Mononuclear cell (primary cell): ENCODE measurements at regions not wholly inside any gene's neighbourhood (a gene's known extent, or its start where the extent isn't known, plus 50 kb on each side); places are given as distances from the start of the nearest gene placed in this dataset.
"Not testable (repeated sequence)": the region's sequence is repeated elsewhere in the genome, so short reads cannot be mapped to it uniquely, and the experiment has no call there.

Source experiments
- H3K27me3 ChIP-seq: 2 replicates; pipeline ENCODE4 v1.6.0; 2011; ENCODE audit warnings: low read length, control low read depth; ENCODE audit not compliant: insufficient read depth
- H3K4me1 ChIP-seq: 2 replicates; pipeline ENCODE4 v1.5.1; 2011; ENCODE audit warnings: mild to moderate bottlenecking, low read length, control low read depth; ENCODE audit not compliant: insufficient read depth
- H3K4me3 ChIP-seq: 2 replicates; pipeline ENCODE4 v1.5.1; 2011; ENCODE audit warnings: mild to moderate bottlenecking, low read length, moderate library complexity
- H3K9me3 ChIP-seq: 2 replicates; pipeline ENCODE4 v1.5.1; 2011; ENCODE audit warnings: low read depth, mild to moderate bottlenecking, control low read depth, low read length

DNA sequence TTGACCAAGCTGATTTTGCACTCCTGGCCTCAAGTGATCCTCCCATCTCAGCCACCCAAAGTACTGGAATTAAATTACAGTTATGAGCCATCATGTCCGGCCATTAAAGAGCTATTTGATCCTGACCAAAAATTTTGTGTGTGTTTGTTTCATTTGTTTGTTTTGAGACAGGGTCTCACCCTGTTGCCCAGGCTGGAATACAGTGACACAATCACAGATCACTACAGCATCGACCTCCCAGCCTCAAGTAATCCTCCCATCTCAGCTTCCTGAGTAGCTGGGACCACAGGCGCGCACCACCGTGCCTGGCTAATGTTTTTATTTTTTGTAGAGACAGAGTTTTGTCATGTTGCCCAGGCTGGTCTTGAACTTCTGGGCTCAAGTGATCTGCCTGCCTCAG, 82.9 kb upstream of the RBPJ start:
- no peaks in the 10 kb centered on the region for H3K9me3 ChIP-seq
- H3K4me3 ChIP-seq, result no peak overlapping the region
- peaks cover 13% of the 10 kb centered on the region for H3K4me1 ChIP-seq
- no peaks in the 10 kb centered on the region for H3K27me3 ChIP-seq

DNA sequence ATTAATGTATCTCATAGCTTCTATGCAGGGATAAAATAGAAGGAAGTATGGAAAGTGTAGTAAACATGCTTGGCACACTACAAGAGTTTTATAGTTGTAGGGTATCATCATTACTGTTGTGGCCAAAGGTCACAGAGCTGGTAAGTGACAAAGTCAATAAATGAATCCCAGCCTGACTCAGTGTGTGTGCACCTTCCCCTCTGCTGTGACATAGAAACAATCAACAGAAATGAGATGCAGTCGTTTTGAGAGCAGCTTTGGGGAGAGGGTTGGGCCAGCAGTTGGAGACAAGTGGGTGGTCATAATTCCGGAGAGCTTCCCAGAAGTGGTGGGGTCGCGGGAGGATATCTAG, 82.4 kb upstream of the RBPJ start:
- Histone ChIP-seq H3K4me3 (no peak overlapping the region), H3K4me1 (peaks cover 13% of the 10 kb centered on the region), H3K27me3 (no peaks in the 10 kb centered on the region), H3K9me3 (no peaks in the 10 kb centered on the region)

DNA sequence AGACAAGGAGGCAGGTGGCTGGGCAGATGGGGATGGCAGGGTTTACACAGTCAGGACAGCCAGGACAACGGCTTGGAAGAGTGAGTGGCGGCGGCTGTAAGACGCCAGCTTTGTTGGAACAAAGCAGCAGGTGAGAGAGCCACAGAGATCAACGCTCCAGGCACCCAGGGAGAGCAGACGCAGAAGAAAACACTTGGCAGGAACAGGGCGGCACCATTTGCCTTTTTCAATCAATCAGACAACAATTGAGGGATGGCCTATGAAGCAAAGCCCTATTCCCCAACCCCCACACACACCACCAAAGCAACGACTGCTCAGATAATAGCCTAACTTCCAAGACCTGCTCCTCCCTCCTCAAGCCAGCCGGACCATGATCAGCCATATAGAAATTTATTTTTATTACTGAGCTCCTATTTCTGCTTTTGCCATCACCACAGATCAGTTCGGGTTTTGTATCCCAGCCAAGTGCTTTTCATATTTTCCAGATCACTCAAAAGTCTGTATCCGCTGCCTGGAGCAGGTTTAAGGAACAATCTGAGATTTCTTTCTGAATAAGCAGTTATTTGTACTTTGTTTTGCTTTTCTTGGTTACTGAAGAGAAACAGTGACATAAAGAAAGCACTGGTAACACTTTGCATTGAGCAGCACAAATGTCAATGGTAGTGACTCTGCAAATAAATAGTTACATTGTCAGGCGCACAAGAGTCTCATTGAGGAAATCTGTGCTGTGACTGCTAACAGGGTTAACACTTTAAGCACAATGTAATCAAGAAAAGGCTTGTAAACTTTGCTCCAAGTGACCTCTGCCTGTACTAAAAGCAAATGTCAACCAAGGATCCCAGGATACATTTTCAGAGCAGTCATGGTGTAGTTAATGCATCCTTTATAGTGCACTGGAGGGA, 81.8 kb upstream of the RBPJ start:
- peaks cover 13% of the 10 kb centered on the region for H3K4me1 ChIP-seq
- no peak overlapping the region for H3K4me3 ChIP-seq
- H3K27me3 ChIP-seq, result no peaks in the 10 kb centered on the region
- no peaks in the 10 kb centered on the region for H3K9me3 ChIP-seq

DNA sequence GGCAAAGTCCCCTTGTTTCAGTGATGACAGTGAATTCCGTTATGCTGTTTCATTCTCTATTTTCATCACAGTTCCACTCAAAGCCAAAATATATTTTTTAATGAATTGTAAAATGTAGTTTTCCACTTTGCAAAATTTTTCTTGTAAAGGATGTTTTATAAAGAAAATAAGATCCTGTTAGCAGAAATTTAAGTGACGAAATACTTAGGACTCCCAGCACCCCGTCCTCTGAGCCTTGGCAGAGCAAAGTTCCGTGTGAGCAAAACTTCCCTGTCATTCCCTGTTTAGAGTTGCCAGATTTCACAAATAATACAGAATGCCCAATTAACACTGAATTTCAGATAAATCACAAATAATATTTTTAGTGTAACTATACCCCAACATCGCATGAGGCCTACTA, 81.0 kb upstream of the RBPJ start:
- Histone ChIP-seq H3K4me3 (no peak overlapping the region), H3K4me1 (peaks cover 13% of the 10 kb centered on the region), H3K9me3 (no peaks in the 10 kb centered on the region), H3K27me3 (no peaks in the 10 kb centered on the region)

DNA sequence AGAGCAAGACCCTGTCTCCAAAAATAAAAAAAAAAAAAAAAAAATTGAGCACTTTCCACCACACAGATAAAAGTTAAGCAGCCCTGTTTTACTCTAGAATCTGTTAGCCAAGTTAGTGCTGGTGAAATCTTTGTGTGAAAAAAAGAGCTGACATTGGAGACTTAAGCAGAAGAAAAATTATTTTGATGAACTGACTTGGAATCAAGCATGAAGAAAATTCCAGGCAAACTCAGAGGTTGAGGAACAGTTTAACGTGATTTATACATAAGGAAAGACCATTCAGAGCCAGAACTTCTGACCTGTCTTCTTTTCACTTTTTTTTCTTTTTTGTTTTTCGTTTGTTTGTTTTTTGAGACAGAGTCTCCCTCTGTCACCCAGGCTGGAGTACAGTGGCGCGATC, 79.6 kb upstream of the RBPJ start:
- H3K9me3 ChIP-seq, result no peaks in the 10 kb centered on the region
- no peaks in the 10 kb centered on the region for H3K27me3 ChIP-seq
- no peak overlapping the region for H3K4me3 ChIP-seq
- peaks cover 9% of the 10 kb centered on the region for H3K4me1 ChIP-seq

DNA sequence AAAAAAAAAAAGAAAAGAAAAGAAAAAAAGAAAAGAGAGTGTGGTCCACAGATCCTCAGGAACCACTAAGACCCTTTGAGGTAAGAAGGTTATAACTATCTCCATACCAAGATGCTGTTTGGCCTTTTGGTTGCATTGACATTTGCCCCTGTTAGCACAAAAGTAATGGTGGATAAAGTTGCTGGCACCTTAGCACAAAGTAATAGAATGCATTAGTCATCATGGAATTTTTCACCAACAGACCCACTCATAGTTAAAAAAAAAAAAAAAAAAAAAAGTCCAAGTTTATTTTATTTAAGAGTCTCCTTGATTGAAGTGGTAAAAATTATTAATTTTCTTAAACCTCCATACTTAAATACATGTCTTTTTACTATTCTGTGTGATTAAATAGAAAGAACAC, 78.4 kb upstream of the RBPJ start:
- Histone ChIP-seq H3K9me3 (no peaks in the 10 kb centered on the region), H3K4me1 (peaks cover 9% of the 10 kb centered on the region), H3K27me3 (no peaks in the 10 kb centered on the region), H3K4me3 (no peak overlapping the region)

DNA sequence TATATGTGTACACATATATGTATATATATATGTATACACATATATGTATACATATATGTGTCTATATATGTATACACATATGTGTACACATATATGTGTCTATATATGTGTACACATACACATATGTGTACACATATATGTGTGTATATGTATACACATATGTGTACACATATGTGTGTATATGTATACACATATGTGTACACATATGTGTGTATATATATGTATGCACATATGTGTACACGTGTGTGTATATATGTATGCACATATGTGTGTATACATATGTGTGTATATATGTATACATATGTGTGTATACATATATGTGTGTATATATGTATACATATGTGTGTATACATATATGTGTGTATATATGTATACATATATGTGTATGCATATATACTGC, 76.7 kb upstream of the RBPJ start:
- not testable (repeated sequence) for H3K4me3 ChIP-seq, H3K4me1 ChIP-seq

DNA sequence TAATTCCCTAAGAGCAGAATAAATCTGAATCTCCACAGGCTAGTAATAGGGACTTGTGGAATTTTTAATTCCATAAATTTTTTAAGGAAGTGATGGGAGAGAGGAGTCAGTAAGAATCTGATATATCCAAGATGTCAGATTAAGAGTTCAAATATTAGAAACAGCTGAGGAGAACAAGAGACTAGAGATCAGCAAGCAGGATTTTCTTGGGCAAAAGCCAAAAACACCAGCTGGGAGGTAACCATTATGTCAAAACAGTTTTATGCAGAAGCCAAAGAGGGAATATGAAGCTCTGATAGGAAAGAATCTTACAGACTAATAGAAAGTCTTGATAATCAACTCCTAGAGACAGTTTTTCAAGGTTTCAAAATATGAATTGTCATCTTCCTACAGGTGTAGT, 72.2 kb upstream of the RBPJ start:
- no peaks in the 10 kb centered on the region for H3K9me3 ChIP-seq
- H3K4me3 ChIP-seq, result no peak overlapping the region
- no peaks in the 10 kb centered on the region for H3K27me3 ChIP-seq
- no peaks in the 10 kb centered on the region for H3K4me1 ChIP-seq

More for the DNA sequence above, 76.7 kb upstream of the RBPJ start:
- not testable (repeated sequence) for H3K9me3 ChIP-seq, H3K27me3 ChIP-seq

DNA sequence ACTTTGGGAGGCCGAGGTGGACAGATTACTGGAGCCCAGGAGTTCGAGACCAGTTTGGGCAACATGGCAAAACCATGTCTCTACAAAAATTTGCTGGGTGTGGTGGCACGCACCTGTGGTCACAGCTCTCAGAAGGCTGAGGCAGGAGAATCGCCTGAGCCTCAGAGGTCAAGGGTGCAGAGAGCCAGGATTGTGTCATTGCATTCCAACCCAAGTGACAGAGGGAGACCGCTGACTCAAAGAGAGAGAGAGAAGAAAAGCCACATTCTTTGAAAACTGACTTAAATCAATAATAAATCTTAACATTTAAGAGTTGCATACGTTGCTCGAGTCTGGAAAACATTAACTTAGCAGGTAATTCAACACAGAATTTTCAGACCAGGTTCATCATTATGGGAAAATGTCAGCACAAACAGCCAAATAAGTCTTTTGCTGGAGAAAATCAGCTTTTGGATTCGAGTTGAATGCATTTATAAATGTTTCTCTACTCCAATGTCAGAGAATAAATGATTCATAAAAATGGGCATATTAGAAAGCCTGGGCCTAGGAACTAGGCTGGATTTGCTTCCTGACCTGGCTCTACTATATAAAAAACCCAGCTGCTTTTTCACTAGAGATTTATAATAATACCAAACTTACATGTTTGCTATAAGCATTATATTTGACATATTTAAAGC, 68.3 kb upstream of the RBPJ start:
- H3K27me3 ChIP-seq, result no peaks in the 10 kb centered on the region
- peaks cover 4% of the 10 kb centered on the region for H3K4me1 ChIP-seq
- H3K9me3 ChIP-seq, result no peaks in the 10 kb centered on the region
- H3K4me3 ChIP-seq, result no peak overlapping the region

DNA sequence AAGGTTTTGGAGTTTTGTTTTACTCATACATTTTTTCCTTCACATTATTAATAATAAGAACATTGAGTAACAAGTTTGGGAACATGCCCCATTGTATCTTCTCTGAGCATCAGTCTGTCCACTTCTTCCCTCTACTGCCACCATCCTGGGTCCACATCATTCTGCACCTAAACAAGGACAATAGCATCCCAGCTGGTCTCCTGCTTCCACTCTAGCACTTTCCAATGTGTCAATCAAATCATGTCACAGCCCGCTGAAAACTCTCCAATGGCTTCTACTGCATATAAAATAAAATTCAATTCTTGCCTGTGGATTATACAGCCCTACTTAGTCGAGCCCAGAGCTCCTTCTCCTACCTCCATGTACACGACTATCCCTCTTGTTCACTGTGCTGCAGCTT, 66.8 kb upstream of the RBPJ start:
- Histone ChIP-seq H3K4me3 (no peak overlapping the region), H3K27me3 (no peaks in the 10 kb centered on the region), H3K9me3 (no peaks in the 10 kb centered on the region), H3K4me1 (peaks cover 17% of the 10 kb centered on the region)

DNA sequence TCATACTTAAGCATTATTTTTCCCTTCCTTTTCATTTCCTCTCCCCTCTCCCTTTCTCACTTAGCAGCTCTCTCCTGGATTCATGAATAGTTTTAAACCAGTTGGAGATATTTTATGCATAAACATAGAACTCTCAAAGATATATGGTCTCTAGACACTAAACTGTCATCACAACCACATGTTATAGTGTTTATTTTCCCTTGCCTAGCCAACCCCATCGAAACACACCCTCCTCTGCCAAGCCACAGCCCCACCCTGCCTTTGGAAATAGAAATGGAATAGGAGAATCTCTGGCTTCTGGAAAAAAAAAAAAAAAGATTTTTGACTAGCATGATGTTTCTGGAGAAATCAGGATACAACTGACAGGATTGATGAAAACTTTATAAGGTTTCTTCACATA, 64.8 kb upstream of the RBPJ start:
- no peaks in the 10 kb centered on the region for H3K9me3 ChIP-seq
- peaks cover 21% of the 10 kb centered on the region for H3K4me1 ChIP-seq
- H3K27me3 ChIP-seq, result no peaks in the 10 kb centered on the region
- H3K4me3 ChIP-seq, result no peak overlapping the region

DNA sequence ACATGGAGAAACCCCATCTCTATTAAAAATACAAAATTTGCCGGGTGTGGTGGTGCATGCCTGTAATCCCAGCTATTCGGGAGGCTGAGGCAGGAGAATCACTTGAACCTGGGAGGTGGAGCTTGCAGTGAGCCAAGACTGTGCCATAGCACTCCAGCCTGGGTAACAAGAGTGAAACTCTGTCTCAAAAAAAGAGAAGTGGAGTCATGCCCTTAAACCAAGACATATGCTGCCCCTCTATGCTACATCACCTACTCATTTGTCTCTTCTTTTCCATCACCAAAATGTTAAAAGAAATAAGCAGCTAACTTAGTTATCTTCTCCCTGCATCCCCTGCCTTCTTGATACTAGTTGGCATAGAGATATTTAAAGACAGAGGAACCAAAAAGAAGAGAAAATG, 63.4 kb upstream of the RBPJ start:
- not testable (repeated sequence) for H3K27me3 ChIP-seq, H3K4me3 ChIP-seq, H3K9me3 ChIP-seq
- peaks cover 36% of the 10 kb centered on the region for H3K4me1 ChIP-seq

DNA sequence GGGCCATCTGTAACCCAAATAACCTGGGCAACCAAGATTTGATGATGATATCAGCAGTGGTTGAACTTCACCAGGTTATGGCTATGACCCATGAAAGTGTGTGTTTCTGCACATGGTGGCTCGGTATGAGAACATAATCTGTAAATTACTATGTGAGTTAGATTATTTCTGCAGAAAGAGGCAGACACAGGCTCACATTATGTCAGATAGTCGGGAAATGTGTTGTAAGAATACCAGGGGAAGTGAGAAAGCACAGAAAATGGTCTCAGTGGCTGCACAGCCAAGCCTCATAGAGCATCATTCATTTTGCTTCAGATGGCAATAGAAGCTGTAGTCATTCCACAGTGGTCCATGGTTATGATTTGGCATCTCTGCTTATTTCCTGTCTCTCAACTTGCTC, 63.0 kb upstream of the RBPJ start:
- H3K4me1 ChIP-seq, result peaks cover 40% of the 10 kb centered on the region
- H3K4me3 ChIP-seq, result no peak overlapping the region
- H3K27me3 ChIP-seq, result no peaks in the 10 kb centered on the region
- no peaks in the 10 kb centered on the region for H3K9me3 ChIP-seq

DNA sequence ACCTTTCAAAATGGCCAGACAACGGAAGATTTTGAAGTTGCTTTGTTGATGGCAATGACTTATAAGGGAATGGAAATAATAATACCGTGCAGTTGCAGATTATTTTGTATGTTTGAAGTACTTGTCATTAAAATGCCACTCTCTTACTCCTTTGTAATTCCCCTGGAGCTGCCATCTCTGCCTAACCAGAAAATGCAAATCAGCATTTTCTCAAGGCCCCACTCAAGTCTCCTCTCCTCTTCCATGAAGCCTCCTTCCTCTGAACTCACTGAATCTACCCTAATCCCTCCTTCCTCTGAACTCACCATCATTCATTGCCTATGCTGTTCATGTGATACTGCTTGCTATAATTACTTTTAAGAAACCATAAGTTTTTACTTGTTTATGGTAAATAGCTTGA, 60.2 kb upstream of the RBPJ start:
- Histone ChIP-seq H3K4me1 (peaks cover 47% of the 10 kb centered on the region), H3K9me3 (no peaks in the 10 kb centered on the region), H3K4me3 (no peak overlapping the region), H3K27me3 (no peaks in the 10 kb centered on the region)

DNA sequence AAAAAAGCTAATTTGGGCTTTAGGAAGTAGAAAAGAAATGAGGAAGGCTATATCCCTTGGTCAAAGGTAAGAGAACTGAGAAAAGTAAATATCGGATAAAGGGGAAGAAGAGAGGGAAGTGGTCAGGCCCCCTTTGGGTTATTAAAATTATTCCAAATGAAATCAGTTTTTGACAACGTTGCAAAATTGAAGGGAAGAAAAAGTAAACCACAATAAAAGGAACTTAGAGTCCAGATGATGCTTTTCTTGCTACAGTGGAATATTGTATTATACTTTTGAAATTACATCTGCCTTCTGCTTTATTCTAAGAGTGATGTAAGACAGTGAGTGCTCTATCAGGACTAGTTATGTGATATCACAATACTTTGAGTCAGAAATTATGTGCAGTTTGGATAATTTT, 59.4 kb upstream of the RBPJ start:
- Histone ChIP-seq H3K27me3 (no peaks in the 10 kb centered on the region), H3K9me3 (no peaks in the 10 kb centered on the region), H3K4me3 (no peak overlapping the region), H3K4me1 (peaks cover 47% of the 10 kb centered on the region)

DNA sequence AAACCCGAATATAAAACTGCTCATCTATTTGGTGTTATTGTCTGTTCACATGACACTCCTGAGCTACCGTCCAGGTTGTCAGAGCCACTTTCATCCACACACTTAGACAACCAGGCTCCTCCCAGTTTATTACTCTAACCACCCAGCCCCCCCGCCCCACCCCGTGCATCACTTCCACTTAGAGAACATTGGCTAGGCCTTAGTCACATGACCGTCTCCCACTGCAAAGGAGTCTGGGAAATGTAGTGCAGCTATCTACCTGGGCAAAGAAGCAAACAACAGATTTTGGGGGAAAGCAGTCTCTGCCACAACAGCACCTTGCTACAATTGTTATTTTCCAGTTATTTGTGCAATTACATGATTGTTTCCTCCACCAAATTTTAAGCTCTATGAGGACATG, 57.6 kb upstream of the RBPJ start:
- peaks cover 38% of the 10 kb centered on the region for H3K4me1 ChIP-seq
- no peak overlapping the region for H3K4me3 ChIP-seq
- H3K9me3 ChIP-seq, result no peaks in the 10 kb centered on the region
- H3K27me3 ChIP-seq, result no peaks in the 10 kb centered on the region
